HepG2 (cell line): ENCODE measurements at regions not wholly inside any gene's neighbourhood (a gene's known extent, or its start where the extent isn't known, plus 50 kb on each side); places are given as distances from the start of the nearest gene placed in this dataset.

Experiments
- ZFP41 ChIP-seq: sonication (generic); formaldehyde crosslinking; IDR thresholded peaks from 2 replicates; pipeline ENCODE4 v1.4.0; 2020; ENCODE audit warnings: mild to moderate bottlenecking, missing genetic modification reagents, borderline replicate concordance
- ZNF160 ChIP-seq: sonication (generic); formaldehyde crosslinking; IDR thresholded peaks from 2 replicates; pipeline ENCODE4 v1.8.0; 2022; ENCODE audit warnings: mild to moderate bottlenecking, inconsistent platforms, missing genetic modification reagents
- ZNF781 ChIP-seq: sonication (generic); formaldehyde crosslinking; IDR thresholded peaks from 2 replicates; pipeline ENCODE4 v1.5.1; 2020; ENCODE audit warnings: borderline replicate concordance, mild to moderate bottlenecking, missing genetic modification reagents; ENCODE audit errors: not compliant biosample characterization

DNA sequence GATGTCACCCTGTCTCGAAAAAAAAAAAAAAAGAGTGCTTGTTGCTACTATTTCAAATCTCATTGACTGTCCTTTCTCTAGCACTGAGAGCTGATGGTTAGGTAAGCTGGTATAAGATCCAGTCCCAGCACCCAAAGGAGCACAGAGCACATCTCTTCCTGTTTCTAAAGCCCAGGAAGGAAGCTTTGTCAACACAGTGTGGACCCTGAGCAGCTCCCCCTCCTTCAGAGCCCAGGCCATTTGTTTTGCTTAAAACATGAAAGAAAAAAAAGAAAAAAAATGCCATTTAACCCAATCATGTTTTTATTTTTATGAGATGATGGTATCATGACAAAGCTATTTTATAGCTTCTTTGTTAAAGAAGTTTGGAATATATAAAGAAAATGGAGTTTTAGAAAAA, 184.1 kb upstream of the DUSP10 start:
- no peak for TF ChIP-seq ZNF781 (CRISPR knock-in tag)
- no peak for TF ChIP-seq ZFP41 (CRISPR knock-in tag)
- TF ChIP-seq ZNF160 (CRISPR knock-in tag): no peak
